H1 (cell line): ENCODE measurements at regions not wholly inside any gene's neighbourhood (a gene's known extent, or its start where the extent isn't known, plus 50 kb on each side); places are given as distances from the start of the nearest gene placed in this dataset.

Source experiments
- CTCF ChIA-PET: fragments of 300-600 bp; sonication (Branson Sonifier 250); formaldehyde crosslinking; loops from one replicate; lab custom pipeline; 2021; ENCODE audit not compliant: partially characterized antibody; lab: Charles Lee
- POLR2A ChIA-PET: fragments of 300-600 bp; sonication (Branson Sonifier 250); formaldehyde crosslinking; loops from one replicate; lab custom pipeline; 2021; ENCODE audit warnings: inconsistent platforms; ENCODE audit not compliant: partially characterized antibody; lab: Charles Lee
- DNase-seq, 2 experiments: peaks; one replicate each; pipeline versions ENCODE4 v3.0.0 to v3.0.0-alpha.2; 2010 to 2022; ENCODE audit warnings: low spot score in 2 of 2, low read depth in 1 of 2, mixed read lengths in 1 of 2
- FAIRE-seq: peaks from 2 replicates; lab custom pipeline; 2011; peaks lifted over from hg19 to GRCh38; lab: Jason Lieb, UNC
- H2AFZ ChIP-seq: 2 replicates; pipeline ENCODE4 v1.8.1; 2012; ENCODE audit warnings: low read length, inconsistent platforms
- H2AK5ac ChIP-seq: 2 replicates; pipeline ENCODE4 v1.6.1; 2013; ENCODE audit warnings: low read depth, low read length
- H2BK120ac ChIP-seq: replicated peaks from 2 replicates; pipeline ENCODE3; 2013; ENCODE audit warnings: low read depth, low read length, inconsistent platforms
- H2BK12ac ChIP-seq: 2 replicates; pipeline ENCODE4 v1.6.1; 2013; ENCODE audit warnings: low read depth, low read length
- H2BK15ac ChIP-seq: 2 replicates; pipeline ENCODE4 v1.6.1; 2013; ENCODE audit warnings: low read length
- H2BK20ac ChIP-seq: 2 replicates; pipeline ENCODE4 v1.6.1; 2013; ENCODE audit warnings: low read length
- H2BK5ac ChIP-seq: 2 replicates; pipeline ENCODE4 v1.6.1; 2013; ENCODE audit warnings: low read depth, low read length
- H3K14ac ChIP-seq: 2 replicates; pipeline ENCODE4 v1.6.1; 2013; ENCODE audit warnings: inconsistent platforms; ENCODE audit not compliant: insufficient read length
- H3K18ac ChIP-seq: 2 replicates; pipeline ENCODE4 v1.6.1; 2013; ENCODE audit warnings: low read length; ENCODE audit errors: extremely low read depth
- H3K23ac ChIP-seq: 2 replicates; pipeline ENCODE4 v1.6.1; 2013; ENCODE audit warnings: inconsistent platforms; ENCODE audit not compliant: insufficient read length
- H3K23me2 ChIP-seq: 2 replicates; pipeline ENCODE4 v1.6.1; 2013; ENCODE audit warnings: low read depth, low read length
- H3K27ac ChIP-seq: 2 replicates; pipeline ENCODE4 v1.6.1; 2011; ENCODE audit warnings: low read depth, low read length, inconsistent platforms
- H3K27me3 ChIP-seq, 4 experiments: replicated peaks in 1 of 4; 1 replicate in 1 of 4; 2 replicates in 3 of 4; pipeline versions ENCODE4 v1.6.1 to v1.8.1; 2011 to 2013; ENCODE audit warnings: low read length in 3 of 4, mild to moderate bottlenecking in 3 of 4, inconsistent platforms in 2 of 4, mixed read lengths in 2 of 4, moderate library complexity in 1 of 4; ENCODE audit not compliant: control insufficient read depth in 3 of 4, insufficient read depth in 3 of 4; ENCODE audit errors: extremely low read depth in 1 of 4
- H3K36me3 ChIP-seq, 4 experiments: 2 replicates each; pipeline versions ENCODE4 v1.6.1 to v1.8.1; 2011 to 2013; ENCODE audit warnings: mild to moderate bottlenecking in 4 of 4, low read length in 3 of 4, moderate library complexity in 2 of 4, control low read depth in 1 of 4, inconsistent platforms in 1 of 4; ENCODE audit not compliant: insufficient read depth in 4 of 4, control insufficient read depth in 2 of 4
- H3K4ac ChIP-seq: replicated peaks from 2 replicates; pipeline ENCODE3; 2013; ENCODE audit warnings: low read length, low read depth, mixed read lengths, inconsistent platforms; ENCODE audit not compliant: insufficient read length
- H3K4me1 ChIP-seq, 4 experiments: replicated peaks in 1 of 4; 1 replicate in 1 of 4; 2 replicates in 3 of 4; pipeline versions ENCODE4 v1.6.1 to v1.8.1; 2011 to 2013; ENCODE audit warnings: low read length in 3 of 4, inconsistent platforms in 2 of 4, mixed read lengths in 1 of 4; ENCODE audit not compliant: insufficient read depth in 4 of 4, control insufficient read depth in 3 of 4
- H3K4me2 ChIP-seq, 2 experiments: 2 replicates each; pipeline versions ENCODE4 v1.6.1 to v1.8.1; 2011 to 2013; ENCODE audit warnings: low read depth in 2 of 2, low read length in 2 of 2, control low read depth in 1 of 2, inconsistent platforms in 1 of 2, mild to moderate bottlenecking in 1 of 2; ENCODE audit not compliant: insufficient read depth in 1 of 2
- H3K4me3 ChIP-seq, 4 experiments: fragments of 200-600, 300-600 bp in 1 of 4; sonication (generic), shearing (Covaris generic), sonication (Bioruptor Twin) in 1 of 4; 2 replicates each; pipeline versions ENCODE4 v1.5.1 to v1.8.1; 2011 to 2016; ENCODE audit warnings: low read length in 4 of 4, low read depth in 3 of 4, control low read depth in 2 of 4, inconsistent platforms in 2 of 4, mild to moderate bottlenecking in 2 of 4, mixed read lengths in 1 of 4, moderate library complexity in 1 of 4; ENCODE audit not compliant: insufficient read depth in 2 of 4; ENCODE audit errors: extremely low read depth in 1 of 4
- H3K56ac ChIP-seq: replicated peaks from 2 replicates; pipeline ENCODE3; 2013; ENCODE audit warnings: low read depth, mild to moderate bottlenecking, mixed read lengths, low read length, inconsistent platforms; ENCODE audit not compliant: insufficient read length
- H3K79me1 ChIP-seq: 2 replicates; pipeline ENCODE4 v1.6.1; 2013; ENCODE audit warnings: low read depth, low read length, control low read depth
- H3K79me2 ChIP-seq, 2 experiments: 2 replicates each; pipeline versions ENCODE4 v1.6.1 to v1.8.1; 2012 to 2013; ENCODE audit warnings: low read length in 2 of 2, mild to moderate bottlenecking in 2 of 2, inconsistent platforms in 1 of 2; ENCODE audit not compliant: insufficient read depth in 2 of 2, control insufficient read depth in 1 of 2
- H3K9ac ChIP-seq, 4 experiments: replicated peaks in 1 of 4; 1 replicate in 1 of 4; 2 replicates in 3 of 4; pipeline versions ENCODE4 v1.6.1 to v1.8.1; 2011 to 2013; ENCODE audit warnings: low read depth in 3 of 4, low read length in 3 of 4, control low read depth in 2 of 4, mild to moderate bottlenecking in 2 of 4, moderate library complexity in 2 of 4, inconsistent platforms in 1 of 4; ENCODE audit errors: extremely low read depth in 1 of 4
- H3K9me3 ChIP-seq, 2 experiments: 2 replicates each; pipeline versions ENCODE4 v1.6.1 to v1.8.1; 2012 to 2013; ENCODE audit warnings: mild to moderate bottlenecking in 2 of 2, moderate library complexity in 2 of 2, control low read depth in 1 of 2, inconsistent platforms in 1 of 2, low read depth in 1 of 2, low read length in 1 of 2, mixed read lengths in 1 of 2; ENCODE audit not compliant: insufficient read depth in 2 of 2
- H4K20me1 ChIP-seq, 2 experiments: replicated peaks in 1 of 2; 2 replicates each; pipeline versions ENCODE3 to v1.8.1; 2011 to 2013; ENCODE audit warnings: inconsistent platforms in 2 of 2, low read length in 2 of 2, mild to moderate bottlenecking in 1 of 2; ENCODE audit not compliant: insufficient read depth in 2 of 2, control insufficient read depth in 1 of 2
- H4K5ac ChIP-seq: 2 replicates; pipeline ENCODE4 v1.6.1; 2013; ENCODE audit warnings: low read length, low read depth, mixed read lengths, inconsistent platforms; ENCODE audit not compliant: insufficient read length
- H4K8ac ChIP-seq: 2 replicates; pipeline ENCODE4 v1.8.0; 2013; ENCODE audit warnings: mild to moderate bottlenecking, moderate library complexity, low read length, inconsistent platforms; ENCODE audit not compliant: insufficient read depth; ENCODE audit errors: extremely low read depth
- H4K91ac ChIP-seq: replicated peaks from 2 replicates; pipeline ENCODE3; 2013; ENCODE audit warnings: low read length, mixed read lengths, inconsistent platforms; ENCODE audit not compliant: insufficient read length
- BCL11A ChIP-seq, 2 experiments: IDR thresholded peaks; one replicate each; pipeline ENCODE4 v1.6.1; 2011; ENCODE audit warnings: low read depth in 2 of 2, low read length in 2 of 2, mild to moderate bottlenecking in 2 of 2
- WGBS, 2 experiments: shearing (Covaris generic) in 1 of 2; methylation state at CpG; one replicate each; pipeline versions ENCODE4 v1.1.6 to v1.1.7; 2013 to 2015; ENCODE audit warnings: low lambda C conversion rate in 2 of 2, mixed read lengths in 2 of 2, inconsistent platforms in 1 of 2, low coverage in 1 of 2, missing lambda C conversion rate in 1 of 2; ENCODE audit not compliant: insufficient replicate concordance in 2 of 2, insufficient coverage in 1 of 2, insufficient read length in 1 of 2; ENCODE audit errors: extremely low coverage in 1 of 2, missing lambda C conversion rate in 1 of 2; 5-methylcytosine and 5-hydroxymethylcytosine counted together

DNA sequence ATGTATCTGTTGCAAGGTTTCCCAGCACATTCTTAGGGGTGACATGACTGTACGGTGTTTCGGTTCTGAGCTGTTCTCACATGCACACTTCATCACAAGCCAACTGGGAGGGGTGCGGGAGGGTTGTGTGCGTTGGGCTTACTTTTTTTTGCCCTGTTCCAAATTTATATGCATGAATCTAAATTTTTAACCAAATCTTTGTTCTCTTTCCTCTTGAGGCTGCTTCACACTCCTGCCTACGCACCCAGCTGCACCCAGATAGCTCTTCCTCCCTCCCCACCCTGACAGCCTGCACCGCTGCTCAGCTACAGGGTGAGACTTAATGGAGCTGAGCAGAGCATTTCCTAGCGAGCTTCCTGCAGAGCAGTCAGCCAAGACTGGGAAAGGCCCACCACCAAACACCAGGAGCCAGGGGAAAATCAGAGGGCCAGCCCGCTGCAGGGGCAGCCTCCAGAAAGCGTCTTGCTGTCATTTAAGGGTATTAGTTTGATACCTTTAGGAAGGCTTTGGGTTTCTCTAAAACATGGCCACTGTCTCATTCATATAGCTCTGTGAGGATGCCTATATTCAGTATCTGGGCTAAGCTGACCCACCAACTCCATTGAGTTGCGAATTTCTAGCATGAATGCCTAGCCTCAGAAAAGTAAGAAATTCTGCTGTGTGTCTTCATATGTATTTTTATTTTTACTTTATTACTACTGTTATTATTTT, 84.5 kb downstream of the POU3F3 start:
- H3K27ac ChIP-seq, result no peak overlapping the region
- H2AFZ ChIP-seq, result no peak overlapping the region
- no peak overlapping the region for H2BK12ac ChIP-seq
- H3K4me2 ChIP-seq, result no peak overlapping the region
- H3K14ac ChIP-seq, result no peak overlapping the region
- no peaks in the 10 kb centered on the region for H3K79me1 ChIP-seq
- FAIRE-seq (no peak), DNase-seq (no peak)
- H3K23ac ChIP-seq, result no peak overlapping the region
- POLR2A ChIA-PET, result no interaction called here
- H4K5ac ChIP-seq, result no peak overlapping the region
- no peak overlapping the region for H3K4me3 ChIP-seq
- no peak overlapping the region for H4K8ac ChIP-seq
- H3K36me3 ChIP-seq, result no peaks in the 10 kb centered on the region
- H2BK120ac ChIP-seq, result no peak overlapping the region
- H4K91ac ChIP-seq, result no peak overlapping the region
- no peaks in the 10 kb centered on the region for H3K79me2 ChIP-seq
- no peaks in the 10 kb centered on the region for H4K20me1 ChIP-seq
- no peak overlapping the region for H2BK15ac ChIP-seq
- H3K9me3 ChIP-seq, result no peaks in the 10 kb centered on the region
- peaks cover 0 to 3% (median 0%) of the 10 kb centered on the region in 4 experiments; a peak in 1 of 7 replicates for H3K4me1 ChIP-seq
- H3K9ac ChIP-seq, result no peak overlapping the region
- H2AK5ac ChIP-seq, result no peak overlapping the region
- CTCF ChIA-PET, result interaction anchor here (1.3 kb wide), 1 partner anchor 71 kb away, joined by 3 read pairs; no protein-coding TSS in a partner anchor
- H3K18ac ChIP-seq, result no peak overlapping the region
- H3K56ac ChIP-seq, result no peak overlapping the region
- H2BK5ac ChIP-seq, result no peak overlapping the region
- H3K4ac ChIP-seq, result no peak overlapping the region
- H2BK20ac ChIP-seq, result no peak overlapping the region
- no peaks in the 10 kb centered on the region for H3K23me2 ChIP-seq
- WGBS, 2 experiments, result 91% methylated on average over 10 of the region's 10 CpGs; no CpG with 5 or more reads in 1 of the 2 experiments
- no peaks in the 10 kb centered on the region for H3K27me3 ChIP-seq
- no peak for TF ChIP-seq BCL11A (IDR thresholded peaks at IDR 0.05; ENCODE audit: low read depth in 2 of 2, low read length in 2 of 2)
